Gastroesophageal sphincter (tissue), 4 donors: ENCODE measurements at regions not wholly inside any gene's neighbourhood (a gene's known extent, or its start where the extent isn't known, plus 50 kb on each side); places are given as distances from the start of the nearest gene placed in this dataset.
"Not testable (repeated sequence)": the region's sequence is repeated elsewhere in the genome, so short reads cannot be mapped to it uniquely, and the experiment has no call there.

ENCODE experiments used
- ATAC-seq: fragments of 150-250 bp; one replicate; pipeline ENCODE4 v1.9.1; 2016; ENCODE audit warnings: mild to moderate bottlenecking, moderate library complexity
- H3K27ac ChIP-seq, 4 donors: fragments of 200-600 bp; sonication (generic) in 3 of 4; 1 replicate in 3 of 4; 2 replicates in 1 of 4; pipeline ENCODE4 v1.5.1; 2016 to 2019
- H3K27me3 ChIP-seq: fragments of 200-600 bp; sonication (generic); one replicate; pipeline ENCODE4 v1.5.1; 2019
- H3K36me3 ChIP-seq, 2 donors: fragments of 200-600 bp; sonication (generic); one replicate each; pipeline ENCODE4 v1.5.1; 2019; ENCODE audit warnings: control low read depth in 1 of 2
- H3K4me1 ChIP-seq, 3 donors: fragments of 200-600 bp; sonication (generic); 1 replicate in 2 of 3; 2 replicates in 1 of 3; pipeline ENCODE4 v1.5.1; 2016 to 2019; ENCODE audit warnings: control low read depth in 2 of 3
- H3K4me3 ChIP-seq, 2 donors: fragments of 200-600 bp; sonication (generic); one replicate each; pipeline ENCODE4 v1.5.1; 2019; ENCODE audit warnings: mild to moderate bottlenecking in 1 of 2, moderate library complexity in 1 of 2
- H3K9me3 ChIP-seq, 3 donors: fragments of 200-600 bp; sonication (generic); one replicate each; pipeline ENCODE4 v1.5.1; 2017 to 2019; ENCODE audit warnings: control low read depth in 2 of 3
- CTCF ChIP-seq, 4 experiments: fragments of 200-600 bp in 2 of 4; fragments of 450-650 bp in 2 of 4; sonication (generic) in 1 of 4; IDR thresholded peaks; one replicate each; pipeline ENCODE4 v1.5.1; 2017 to 2019; ENCODE audit warnings: antibody characterized with exemption in 4 of 4, mild to moderate bottlenecking in 2 of 4, moderate library complexity in 2 of 4
- EP300 ChIP-seq: sonication (generic); formaldehyde crosslinking; IDR thresholded peaks from one replicate; pipeline ENCODE4 v1.6.1; 2017; ENCODE audit warnings: antibody characterized with exemption, mild to moderate bottlenecking
- POLR2A ChIP-seq, 2 donors: fragments of 450-650 bp; IDR thresholded peaks; one replicate each; pipeline ENCODE4 v1.6.1; 2017; ENCODE audit warnings: antibody characterized with exemption in 2 of 2, mild to moderate bottlenecking in 2 of 2, moderate library complexity in 1 of 2
- POLR2AphosphoS5 ChIP-seq: sonication (generic); formaldehyde crosslinking; IDR thresholded peaks from one replicate; pipeline ENCODE4 v1.6.1; 2017; ENCODE audit warnings: antibody characterized with exemption
- WGBS, 2 donors: methylation state at CpG; one replicate each; pipeline ENCODE4 v1.1.5; 2018; ENCODE audit warnings: low coverage in 1 of 2; 5-methylcytosine and 5-hydroxymethylcytosine counted together

- H3K4me1 ChIP-seq: peaks cover 0 to 41% (median 7%) of the 10 kb centered on the region in 3 donors
- H3K27ac ChIP-seq: no peak overlapping the region
- H3K36me3 ChIP-seq: no peaks in the 10 kb centered on the region
- 61 to 85% methylated on average over 4 to 6 of the region's 6 CpGs for WGBS, 2 donors
- ATAC-seq: no peak
- no peak overlapping the region for H3K4me3 ChIP-seq
- H3K9me3 ChIP-seq: no peaks in the 10 kb centered on the region
- H3K27me3 ChIP-seq: no peaks in the 10 kb centered on the region
- TF ChIP-seq CTCF (IDR thresholded peaks at IDR 0.05) (no peak), POLR2AphosphoS5 (no peak), POLR2A (IDR thresholded peaks at IDR 0.05) (no peak), EP300 (no peak)
These were observed 69.5 kb upstream of the VGLL4 start for GRCh38 chr3:11713171-11713570.

GRCh38 chr3:11712646-11713045 lies 68.9 kb upstream of the VGLL4 start:
- Histone ChIP-seq H3K4me3 (no peak overlapping the region), H3K4me1 (peaks cover 0 to 35% (median 7%) of the 10 kb centered on the region in 3 donors), H3K27me3 (no peaks in the 10 kb centered on the region), H3K36me3 (no peaks in the 10 kb centered on the region), H3K27ac (no peak overlapping the region), H3K9me3 (no peaks in the 10 kb centered on the region)
- TF ChIP-seq CTCF (IDR thresholded peaks at IDR 0.05) (no peak), POLR2AphosphoS5 (no peak), EP300 (no peak), POLR2A (IDR thresholded peaks at IDR 0.05) (no peak)
- ATAC-seq: no peak
- 77 to 94% methylated on average over 5 to 6 of the region's 7 CpGs for WGBS, 2 donors

- Histone ChIP-seq H3K36me3 (no peaks in the 10 kb centered on the region), H3K27me3 (no peaks in the 10 kb centered on the region), H3K9me3 (no peaks in the 10 kb centered on the region), H3K27ac (peak overlapping the region in 1 of 4 donors; percentile 45), H3K4me1 (peaks cover 0 to 28% (median 7%) of the 10 kb centered on the region in 3 donors), H3K4me3 (no peak overlapping the region)
- ATAC-seq: no peak
- 31 to 60% methylated on average over 5 of the region's 5 CpGs for WGBS, 2 donors
- no peak for TF ChIP-seq POLR2AphosphoS5
- TF ChIP-seq POLR2A (IDR thresholded peaks at IDR 0.05): no peak
- no peak for TF ChIP-seq EP300
These were observed 68.2 kb upstream of the VGLL4 start for GRCh38 chr3:11711876-11712275.

GRCh38 chr3:11709782-11710181 lies 66.1 kb upstream of the VGLL4 start:
- no peak overlapping the region for H3K4me3 ChIP-seq
- H3K4me1 ChIP-seq: peaks cover 0 to 18% (median 0%) of the 10 kb centered on the region in 3 donors
- no peaks in the 10 kb centered on the region for H3K27me3 ChIP-seq
- no peaks in the 10 kb centered on the region for H3K9me3 ChIP-seq
- 84% methylated on average over 3 of the region's 3 CpGs; no CpG with 5 or more reads in 1 of the 2 donors for whole genome bisulfite sequencing, 2 donors
- TF ChIP-seq POLR2AphosphoS5: no peak
- no peak for TF ChIP-seq POLR2A (IDR thresholded peaks at IDR 0.05)
- TF ChIP-seq EP300: no peak
- no peak for TF ChIP-seq CTCF (IDR thresholded peaks at IDR 0.05)
- no peak for ATAC-seq
- H3K36me3 ChIP-seq: no peaks in the 10 kb centered on the region
- H3K27ac ChIP-seq: no peak overlapping the region

GRCh38 chr3:11707084-11707483 lies 63.4 kb upstream of the VGLL4 start:
- not testable (repeated sequence) for H3K4me3 ChIP-seq, H3K9me3 ChIP-seq, H3K36me3 ChIP-seq, H3K27ac ChIP-seq, ATAC-seq, H3K27me3 ChIP-seq
- H3K4me1 ChIP-seq: peaks cover 0 to 25% (median 0%) of the 10 kb centered on the region in 3 donors
- WGBS, 2 donors: 97% methylated on average over 2 of the region's 2 CpGs; no CpG with 5 or more reads in 1 of the 2 donors

GRCh38 chr3:11706604-11707003 lies 62.9 kb upstream of the VGLL4 start:
- TF ChIP-seq EP300: no peak
- no peak for TF ChIP-seq POLR2AphosphoS5
- no peak for TF ChIP-seq CTCF (IDR thresholded peaks at IDR 0.05)
- no peak for TF ChIP-seq POLR2A (IDR thresholded peaks at IDR 0.05)
- Histone ChIP-seq H3K27me3 (no peaks in the 10 kb centered on the region), H3K4me1 (peaks cover 0 to 20% (median 0%) of the 10 kb centered on the region in 3 donors), H3K27ac (no peak overlapping the region), H3K4me3 (no peak overlapping the region), H3K36me3 (peaks cover 0 to 5% of the 10 kb centered on the region in 2 donors), H3K9me3 (no peaks in the 10 kb centered on the region)
- no peak for ATAC-seq
- WGBS, 2 donors: 92 to 94% methylated on average over 2 to 3 of the region's 5 CpGs
